ENCODE measurements at regions not wholly inside any gene's neighbourhood (a gene's known extent, or its start where the extent isn't known, plus 50 kb on each side); places are given as distances from the start of the nearest gene placed in this dataset.

DNA sequence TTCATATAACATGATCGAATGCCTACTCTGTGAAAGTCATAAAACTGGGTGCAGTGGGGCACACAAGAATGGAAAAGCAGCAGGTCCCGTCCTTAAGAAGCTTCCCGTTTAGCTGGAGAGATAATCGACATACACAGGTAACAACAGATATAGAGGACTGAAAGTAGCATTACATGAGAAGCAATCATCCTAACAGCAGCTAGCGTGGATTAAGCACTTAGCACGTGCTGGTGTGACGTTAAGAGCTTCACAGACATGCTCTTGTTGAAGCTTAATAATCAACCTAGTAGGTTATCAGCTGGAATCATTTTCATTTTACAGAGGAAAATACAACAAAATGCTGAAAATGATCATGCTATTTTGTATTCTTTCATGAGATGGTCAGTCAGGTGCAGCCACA is 184.8 kb downstream of the GPAM start:
- Histone ChIP-seq H2AFZ (ENCODE audit: control insufficient read depth, low read depth, low read length) (no peak overlapping the region), H3K9me3 (replicated peaks; ENCODE audit: control insufficient read depth, insufficient read depth, low read length) (no peaks in the 10 kb centered on the region), H3K4me1 (ENCODE audit: control insufficient read depth, insufficient read depth, low read length) (no peaks in the 10 kb centered on the region), H3K27me3 (replicated peaks in 1 of 2; ENCODE audit: control insufficient read depth in 2 of 2, insufficient read depth in 2 of 2, low read length in 1 of 2) (no peaks in the 10 kb centered on the region), H3K9ac (ENCODE audit: control insufficient read depth, insufficient read depth, low read length) (no peak overlapping the region), H3K79me2 (ENCODE audit: control insufficient read depth, insufficient read depth, low read length) (no peaks in the 10 kb centered on the region), H4K20me1 (ENCODE audit: control insufficient read depth, insufficient read depth) (no peaks in the 10 kb centered on the region), H3K27ac (ENCODE audit: control insufficient read depth, insufficient read depth) (no peak overlapping the region), H3K36me3 (ENCODE audit: control insufficient read depth in 2 of 2, insufficient read depth in 2 of 2, low read length in 1 of 2) (no peaks in the 10 kb centered on the region), H3K4me3 (no peak overlapping the region), H3K4me2 (ENCODE audit: control insufficient read depth, insufficient read depth) (no peak overlapping the region)
- in situ Hi-C loops (cut with MboI), result no loop called here
- SMC1A ChIA-PET (ENCODE audit: uncharacterized antibody, unreplicated experiment), result interaction anchor here (0.8 to 1.4 kb wide), 2 partner anchors 9 to 11 kb away, joined by 3 read pairs; no protein-coding TSS in a partner anchor
- 29% methylated on average over 7 of the region's 7 CpGs for WGBS (ENCODE audit: insufficient coverage, insufficient replicate concordance, low lambda C conversion rate, missing lambda C conversion rate)
- POLR2A ChIA-PET, result no interaction called here
- RAD21 ChIA-PET (ENCODE audit: unreplicated experiment), result no interaction called here
- TF ChIP-seq STAT3 (IDR thresholded peaks at IDR 0.05; ENCODE audit: low read depth, low read length) (no peak), EED (IDR thresholded peaks at IDR 0.05; ENCODE audit: low read depth) (no peak), MEF2A (IDR thresholded peaks at IDR 0.05; ENCODE audit: insufficient read depth, low read depth, low read length) (no peak), SIN3A (IDR thresholded peaks at IDR 0.05; ENCODE audit: low read depth, low read length) (no peak), TCF7 (IDR thresholded peaks at IDR 0.05; ENCODE audit: borderline replicate concordance) (no peak), MTA3 (IDR thresholded peaks at IDR 0.05; ENCODE audit: borderline replicate concordance, low read length) (no peak), ZZZ3 (IDR thresholded peaks at IDR 0.05; ENCODE audit: control insufficient read depth, insufficient read length, low read depth) (no peak), JUNB (IDR thresholded peaks at IDR 0.05) (no peak), KDM1A (IDR thresholded peaks at IDR 0.05; ENCODE audit: borderline replicate concordance) (no peak)
- TF ChIP-seq, protein P1, sequence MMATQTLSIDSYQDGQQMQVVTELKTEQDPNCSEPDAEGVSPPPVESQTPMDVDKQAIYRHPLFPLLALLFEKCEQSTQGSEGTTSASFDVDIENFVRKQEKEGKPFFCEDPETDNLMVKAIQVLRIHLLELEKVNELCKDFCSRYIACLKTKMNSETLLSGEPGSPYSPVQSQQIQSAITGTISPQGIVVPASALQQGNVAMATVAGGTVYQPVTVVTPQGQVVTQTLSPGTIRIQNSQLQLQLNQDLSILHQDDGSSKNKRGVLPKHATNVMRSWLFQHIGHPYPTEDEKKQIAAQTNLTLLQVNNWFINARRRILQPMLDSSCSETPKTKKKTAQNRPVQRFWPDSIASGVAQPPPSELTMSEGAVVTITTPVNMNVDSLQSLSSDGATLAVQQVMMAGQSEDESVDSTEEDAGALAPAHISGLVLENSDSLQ (IDR thresholded peaks at IDR 0.05), result no peak
- TF ChIP-seq, protein P2, sequence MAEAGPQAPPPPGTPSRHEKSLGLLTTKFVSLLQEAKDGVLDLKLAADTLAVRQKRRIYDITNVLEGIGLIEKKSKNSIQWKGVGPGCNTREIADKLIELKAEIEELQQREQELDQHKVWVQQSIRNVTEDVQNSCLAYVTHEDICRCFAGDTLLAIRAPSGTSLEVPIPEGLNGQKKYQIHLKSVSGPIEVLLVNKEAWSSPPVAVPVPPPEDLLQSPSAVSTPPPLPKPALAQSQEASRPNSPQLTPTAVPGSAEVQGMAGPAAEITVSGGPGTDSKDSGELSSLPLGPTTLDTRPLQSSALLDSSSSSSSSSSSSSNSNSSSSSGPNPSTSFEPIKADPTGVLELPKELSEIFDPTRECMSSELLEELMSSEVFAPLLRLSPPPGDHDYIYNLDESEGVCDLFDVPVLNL (IDR thresholded peaks at IDR 0.05; ENCODE audit: low read depth, low read length), result no peak
- TF ChIP-seq, protein P3, sequence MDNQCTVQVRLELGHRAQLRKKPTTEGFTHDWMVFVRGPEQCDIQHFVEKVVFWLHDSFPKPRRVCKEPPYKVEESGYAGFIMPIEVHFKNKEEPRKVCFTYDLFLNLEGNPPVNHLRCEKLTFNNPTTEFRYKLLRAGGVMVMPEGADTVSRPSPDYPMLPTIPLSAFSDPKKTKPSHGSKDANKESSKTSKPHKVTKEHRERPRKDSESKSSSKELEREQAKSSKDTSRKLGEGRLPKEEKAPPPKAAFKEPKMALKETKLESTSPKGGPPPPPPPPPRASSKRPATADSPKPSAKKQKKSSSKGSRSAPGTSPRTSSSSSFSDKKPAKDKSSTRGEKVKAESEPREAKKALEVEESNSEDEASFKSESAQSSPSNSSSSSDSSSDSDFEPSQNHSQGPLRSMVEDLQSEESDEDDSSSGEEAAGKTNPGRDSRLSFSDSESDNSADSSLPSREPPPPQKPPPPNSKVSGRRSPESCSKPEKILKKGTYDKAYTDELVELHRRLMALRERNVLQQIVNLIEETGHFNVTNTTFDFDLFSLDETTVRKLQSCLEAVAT (IDR thresholded peaks at IDR 0.05), result no peak
- DNase-seq (ENCODE audit: low read depth, low spot score), result no peak
- no peak for FAIRE-seq
- intact Hi-C loops (cut with micrococcal nuclease; ENCODE audit: unreplicated experiment), result no loop called here
- CTCF ChIA-PET, result no interaction called here
- BruUV-seq (replicated peaks), result no TSS peak
- ATAC-seq, result no peak
